ENCODE measurements at regions not wholly inside any gene's neighbourhood (a gene's known extent, or its start where the extent isn't known, plus 50 kb on each side); places are given as distances from the start of the nearest gene placed in this dataset.

DNA sequence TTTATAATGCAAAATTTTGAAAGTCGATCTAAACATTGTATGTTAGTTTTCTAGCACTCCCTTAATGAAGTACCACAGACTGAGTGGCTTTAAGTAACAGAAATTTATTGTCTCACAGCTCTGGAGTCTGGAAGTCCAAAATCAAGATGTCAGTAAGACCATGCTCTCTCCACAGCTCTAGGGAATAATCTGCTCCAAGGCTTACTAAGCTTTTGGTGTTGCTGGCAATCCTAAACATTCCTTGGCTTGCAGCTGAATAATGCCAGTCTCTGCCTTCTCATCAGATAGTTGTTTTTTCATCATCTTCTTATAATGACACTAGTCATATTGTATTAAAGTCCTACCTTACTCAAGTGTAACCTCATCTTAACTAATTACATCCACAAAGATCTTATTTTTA is 102.2 kb downstream of the RASSF9 start:
- no peak for DNase-seq (ENCODE audit: low spot score in 2 of 2)
- H3K4me3 ChIP-seq: no peak overlapping the region
- no peaks in the 10 kb centered on the region for H3K9me3 ChIP-seq
- H3K36me3 ChIP-seq: no peaks in the 10 kb centered on the region
- no peak overlapping the region for H3K27ac ChIP-seq
- 88% methylated on average over 1 of the region's 1 CpG for WGBS
- no peaks in the 10 kb centered on the region for H3K4me1 ChIP-seq
- TF ChIP-seq EP300 (IDR thresholded peaks at IDR 0.05): no peak
- TF ChIP-seq, protein P1, sequence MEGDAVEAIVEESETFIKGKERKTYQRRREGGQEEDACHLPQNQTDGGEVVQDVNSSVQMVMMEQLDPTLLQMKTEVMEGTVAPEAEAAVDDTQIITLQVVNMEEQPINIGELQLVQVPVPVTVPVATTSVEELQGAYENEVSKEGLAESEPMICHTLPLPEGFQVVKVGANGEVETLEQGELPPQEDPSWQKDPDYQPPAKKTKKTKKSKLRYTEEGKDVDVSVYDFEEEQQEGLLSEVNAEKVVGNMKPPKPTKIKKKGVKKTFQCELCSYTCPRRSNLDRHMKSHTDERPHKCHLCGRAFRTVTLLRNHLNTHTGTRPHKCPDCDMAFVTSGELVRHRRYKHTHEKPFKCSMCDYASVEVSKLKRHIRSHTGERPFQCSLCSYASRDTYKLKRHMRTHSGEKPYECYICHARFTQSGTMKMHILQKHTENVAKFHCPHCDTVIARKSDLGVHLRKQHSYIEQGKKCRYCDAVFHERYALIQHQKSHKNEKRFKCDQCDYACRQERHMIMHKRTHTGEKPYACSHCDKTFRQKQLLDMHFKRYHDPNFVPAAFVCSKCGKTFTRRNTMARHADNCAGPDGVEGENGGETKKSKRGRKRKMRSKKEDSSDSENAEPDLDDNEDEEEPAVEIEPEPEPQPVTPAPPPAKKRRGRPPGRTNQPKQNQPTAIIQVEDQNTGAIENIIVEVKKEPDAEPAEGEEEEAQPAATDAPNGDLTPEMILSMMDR (IDR thresholded peaks at IDR 0.05): no peak
- no peak for TF ChIP-seq POLR2A (IDR thresholded peaks at IDR 0.05)
- no peak for TF ChIP-seq POLR2AphosphoS5 (IDR thresholded peaks at IDR 0.05)
- no peaks in the 10 kb centered on the region for H3K27me3 ChIP-seq

DNA sequence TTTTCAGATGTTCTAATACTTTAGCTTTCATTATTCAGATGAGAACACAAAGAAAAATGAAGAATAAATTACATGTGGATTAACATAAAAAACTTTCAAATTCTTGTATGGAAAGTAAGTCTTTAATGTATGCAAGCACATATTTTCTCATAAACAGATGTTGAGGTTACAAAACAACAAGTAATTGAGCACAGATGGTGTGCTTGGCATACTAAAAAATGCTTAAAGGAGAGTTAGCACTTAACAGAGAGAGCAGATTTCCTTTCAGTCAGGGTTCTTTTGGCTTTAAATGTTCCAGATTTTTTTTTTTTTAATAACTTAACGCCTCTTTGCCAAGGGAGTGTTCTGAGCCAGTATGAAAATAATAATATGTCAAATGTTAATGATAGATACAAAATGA is 96.0 kb downstream of the RASSF9 start:
- Histone ChIP-seq H3K27me3 (no peaks in the 10 kb centered on the region), H3K36me3 (no peaks in the 10 kb centered on the region), H3K4me1 (no peaks in the 10 kb centered on the region), H3K4me3 (no peak overlapping the region), H3K27ac (no peak overlapping the region), H3K9me3 (no peaks in the 10 kb centered on the region)
- DNase-seq (ENCODE audit: low spot score in 2 of 2): no peak
- WGBS: 13% methylated on average over 1 of the region's 1 CpG
- TF ChIP-seq EP300 (IDR thresholded peaks at IDR 0.05) (no peak), POLR2A (IDR thresholded peaks at IDR 0.05) (no peak), POLR2AphosphoS5 (IDR thresholded peaks at IDR 0.05) (no peak)
- TF ChIP-seq, protein P1 (IDR thresholded peaks at IDR 0.05): no peak

DNA sequence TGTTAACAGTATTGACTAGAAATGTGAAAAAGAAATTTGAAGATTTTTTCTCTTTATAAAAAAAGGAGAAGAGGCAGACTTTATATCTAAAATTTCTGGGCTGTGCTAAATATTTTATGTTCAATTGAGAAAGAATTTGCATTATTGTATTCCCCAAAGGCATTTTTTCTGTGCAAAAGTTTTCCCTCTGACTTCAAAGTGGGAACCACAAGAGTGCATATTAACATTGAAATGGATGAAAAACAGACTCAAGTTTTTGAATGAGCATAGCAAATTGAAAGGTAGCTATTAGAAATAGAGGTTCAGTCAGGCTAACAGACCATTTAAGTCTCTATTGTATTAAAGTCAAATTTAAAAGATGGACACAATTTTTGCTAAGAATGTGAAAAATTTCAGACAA is 95.2 kb downstream of the RASSF9 start:
- Histone ChIP-seq H3K4me3 (no peak overlapping the region), H3K9me3 (no peaks in the 10 kb centered on the region), H3K27me3 (no peaks in the 10 kb centered on the region), H3K27ac (no peak overlapping the region), H3K4me1 (no peaks in the 10 kb centered on the region), H3K36me3 (no peaks in the 10 kb centered on the region)
- TF ChIP-seq, protein P1 (IDR thresholded peaks at IDR 0.05): no peak
- TF ChIP-seq POLR2AphosphoS5 (IDR thresholded peaks at IDR 0.05) (no peak), POLR2A (IDR thresholded peaks at IDR 0.05) (no peak), EP300 (IDR thresholded peaks at IDR 0.05) (no peak)
- no peak for DNase-seq (ENCODE audit: low spot score in 2 of 2)

DNA sequence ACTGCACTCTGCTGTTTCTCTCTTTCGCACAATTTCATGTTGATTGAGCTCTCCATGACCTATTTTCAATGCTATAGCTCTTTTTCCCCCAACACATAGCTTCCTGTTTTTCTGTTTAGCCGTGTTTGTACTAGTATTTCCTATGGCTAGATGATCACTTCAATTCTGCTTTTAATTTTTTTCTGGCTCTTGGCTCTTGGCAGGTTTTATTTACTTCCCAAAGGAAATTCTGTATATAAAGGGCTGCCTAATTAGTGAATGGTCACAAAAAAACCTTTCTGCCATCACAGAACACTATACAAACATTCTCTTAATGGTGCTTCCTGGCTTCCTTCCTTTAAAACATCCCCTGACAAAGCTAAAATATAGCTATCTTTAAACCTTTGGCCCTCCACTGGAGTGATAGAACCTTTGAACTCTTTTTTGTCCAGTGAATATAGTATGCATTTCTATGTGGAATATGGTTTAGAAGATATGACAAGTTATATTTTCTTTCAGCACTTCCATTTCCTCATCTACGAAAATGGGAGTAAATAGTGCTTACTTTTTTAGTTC is 88.2 kb downstream of the RASSF9 start:
- TF ChIP-seq, protein P1 (IDR thresholded peaks at IDR 0.05): no peak
- no peak for TF ChIP-seq POLR2A (IDR thresholded peaks at IDR 0.05)
- Histone ChIP-seq H3K27ac (no peak overlapping the region), H3K27me3 (no peaks in the 10 kb centered on the region), H3K9me3 (no peaks in the 10 kb centered on the region), H3K4me1 (no peaks in the 10 kb centered on the region), H3K4me3 (no peak overlapping the region), H3K36me3 (no peaks in the 10 kb centered on the region)
- no peak for DNase-seq (ENCODE audit: low spot score in 2 of 2)
- WGBS: 25% methylated on average over 3 of the region's 3 CpGs

Data from suprapubic skin (tissue), 4 donors.